Keratinocyte (primary cell): ENCODE measurements at regions not wholly inside any gene's neighbourhood (a gene's known extent, or its start where the extent isn't known, plus 50 kb on each side); places are given as distances from the start of the nearest gene placed in this dataset.

Source experiments
- DNase-seq: peaks from one replicate; pipeline ENCODE4 v3.0.0-alpha.2; 2011; ENCODE audit warnings: low read depth, missing footprints, low spot score
- FAIRE-seq: peaks from 2 replicates; lab custom pipeline; 2011; peaks lifted over from hg19 to GRCh38; lab: Jason Lieb, UNC
- H2AFZ ChIP-seq: 2 replicates; pipeline ENCODE4 v1.6.0; 2012; ENCODE audit warnings: low read length, control low read depth, inconsistent platforms; ENCODE audit not compliant: control insufficient read depth
- H3K27ac ChIP-seq: 2 replicates; pipeline ENCODE4 v1.5.1; 2011; ENCODE audit warnings: low read length; ENCODE audit not compliant: control insufficient read depth, insufficient read depth
- H3K27me3 ChIP-seq: 3 replicates; pipeline ENCODE4 v1.6.0; 2011; ENCODE audit warnings: low read length; ENCODE audit not compliant: control insufficient read depth, insufficient read depth; ENCODE audit errors: extremely low read depth
- H3K36me3 ChIP-seq, 2 experiments: 2 replicates in 1 of 2; 3 replicates in 1 of 2; pipeline ENCODE4 v1.5.1; 2011; ENCODE audit warnings: low read length in 2 of 2, mild to moderate bottlenecking in 1 of 2; ENCODE audit not compliant: control insufficient read depth in 2 of 2, insufficient read depth in 2 of 2; ENCODE audit errors: extremely low read depth in 1 of 2
- H3K4me1 ChIP-seq: 3 replicates; pipeline ENCODE4 v1.5.1; 2011; ENCODE audit warnings: low read length; ENCODE audit not compliant: control insufficient read depth, insufficient read depth; ENCODE audit errors: extremely low read depth
- H3K4me2 ChIP-seq: 3 replicates; pipeline ENCODE4 v1.6.0; 2011; ENCODE audit warnings: low read depth, low read length; ENCODE audit not compliant: control insufficient read depth, insufficient read depth; ENCODE audit errors: extremely low read depth
- H3K4me3 ChIP-seq, 3 experiments: fragments of 200-600 bp in 1 of 3; sonication (generic) in 1 of 3; 2 replicates in 2 of 3; 3 replicates in 1 of 3; pipeline ENCODE4 v1.5.1; 2011 to 2016; ENCODE audit warnings: low read length in 3 of 3, mild to moderate bottlenecking in 3 of 3, control low read depth in 2 of 3, inconsistent platforms in 1 of 3, low read depth in 1 of 3, mixed read lengths in 1 of 3, mixed run types in 1 of 3, moderate library complexity in 1 of 3; ENCODE audit not compliant: control insufficient read depth in 2 of 3, insufficient read depth in 2 of 3; ENCODE audit errors: extremely low read depth in 1 of 3
- H3K79me2 ChIP-seq: 2 replicates; pipeline ENCODE4 v1.6.0; 2012; ENCODE audit warnings: low read length; ENCODE audit not compliant: control insufficient read depth, insufficient read depth
- H3K9ac ChIP-seq: 3 replicates; pipeline ENCODE4 v1.6.0; 2011; ENCODE audit warnings: low read length; ENCODE audit not compliant: control insufficient read depth, insufficient read depth; ENCODE audit errors: extremely low read depth
- H3K9me1 ChIP-seq: 3 replicates; pipeline ENCODE4 v1.6.0; 2011; ENCODE audit warnings: low read length; ENCODE audit not compliant: control insufficient read depth, insufficient read depth; ENCODE audit errors: extremely low read depth
- H3K9me3 ChIP-seq: 2 replicates; pipeline ENCODE4 v1.5.1; 2012; ENCODE audit warnings: low read depth, low read length; ENCODE audit not compliant: control insufficient read depth
- H4K20me1 ChIP-seq: 3 replicates; pipeline ENCODE4 v1.6.0; 2011; ENCODE audit warnings: low read length; ENCODE audit not compliant: control insufficient read depth, insufficient read depth; ENCODE audit errors: extremely low read depth
- EZH2 ChIP-seq: IDR thresholded peaks from one replicate; pipeline ENCODE4 v1.6.1; 2012; ENCODE audit warnings: inconsistent platforms, mild to moderate bottlenecking, low read length, moderate library complexity
- dilution Hi-C: fragments of 300-500 bp; cut with MboI; formaldehyde crosslinking; loops from one replicate; pipeline ENCODE4 v1.7.0; 2020; ENCODE audit warnings: low sequenced_read_pairs; ENCODE audit not compliant: extremely low pct_ligation_motif_present
- TF ChIP-seq, protein P1 (sequence below), 3 experiments: IDR thresholded peaks in 1 of 3; conservative IDR thresholded peaks in 1 of 3; optimal IDR thresholded peaks in 1 of 3; 2 replicates in 2 of 3; 3 replicates in 1 of 3; pipeline versions ENCODE3 to v1.5.1; 2011; ENCODE audit warnings: low read length in 3 of 3, mild to moderate bottlenecking in 3 of 3, moderate library complexity in 2 of 3, control low read depth in 1 of 3, inconsistent platforms in 1 of 3; ENCODE audit not compliant: insufficient read depth in 2 of 3; ENCODE audit errors: extremely low read depth in 1 of 3

DNA sequence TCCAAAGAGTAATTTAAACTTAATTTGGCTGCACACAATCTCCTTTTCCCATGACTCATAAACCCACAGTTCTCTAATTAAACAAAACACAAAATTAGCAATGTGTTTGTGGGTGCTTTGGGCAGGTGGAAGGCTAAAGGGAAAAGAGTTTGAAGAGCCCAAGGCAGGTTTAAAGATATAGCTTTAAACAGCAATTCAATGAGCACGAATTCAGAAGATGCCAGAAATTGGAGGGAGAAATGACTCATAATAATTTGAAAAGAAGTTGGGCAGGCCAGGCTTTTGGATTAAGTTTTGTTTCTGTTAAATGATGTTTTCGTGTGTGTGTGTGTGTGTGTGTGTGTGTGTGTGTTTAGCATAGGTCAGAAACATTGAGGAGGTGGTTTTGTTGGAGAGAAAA lies 594.8 kb upstream of the ZEB2 start:
- H3K4me1 ChIP-seq: peaks cover 12% of the 10 kb centered on the region
- dilution Hi-C loops: no loop called here
- H3K9ac ChIP-seq: no peak overlapping the region
- H3K4me2 ChIP-seq: no peak overlapping the region
- no peaks in the 10 kb centered on the region for H3K36me3 ChIP-seq
- H4K20me1 ChIP-seq: no peaks in the 10 kb centered on the region
- H3K27me3 ChIP-seq: no peaks in the 10 kb centered on the region
- no peaks in the 10 kb centered on the region for H3K9me3 ChIP-seq
- FAIRE-seq (no peak), DNase-seq (no peak)
- no peak for TF ChIP-seq EZH2
- TF ChIP-seq, protein P1, sequence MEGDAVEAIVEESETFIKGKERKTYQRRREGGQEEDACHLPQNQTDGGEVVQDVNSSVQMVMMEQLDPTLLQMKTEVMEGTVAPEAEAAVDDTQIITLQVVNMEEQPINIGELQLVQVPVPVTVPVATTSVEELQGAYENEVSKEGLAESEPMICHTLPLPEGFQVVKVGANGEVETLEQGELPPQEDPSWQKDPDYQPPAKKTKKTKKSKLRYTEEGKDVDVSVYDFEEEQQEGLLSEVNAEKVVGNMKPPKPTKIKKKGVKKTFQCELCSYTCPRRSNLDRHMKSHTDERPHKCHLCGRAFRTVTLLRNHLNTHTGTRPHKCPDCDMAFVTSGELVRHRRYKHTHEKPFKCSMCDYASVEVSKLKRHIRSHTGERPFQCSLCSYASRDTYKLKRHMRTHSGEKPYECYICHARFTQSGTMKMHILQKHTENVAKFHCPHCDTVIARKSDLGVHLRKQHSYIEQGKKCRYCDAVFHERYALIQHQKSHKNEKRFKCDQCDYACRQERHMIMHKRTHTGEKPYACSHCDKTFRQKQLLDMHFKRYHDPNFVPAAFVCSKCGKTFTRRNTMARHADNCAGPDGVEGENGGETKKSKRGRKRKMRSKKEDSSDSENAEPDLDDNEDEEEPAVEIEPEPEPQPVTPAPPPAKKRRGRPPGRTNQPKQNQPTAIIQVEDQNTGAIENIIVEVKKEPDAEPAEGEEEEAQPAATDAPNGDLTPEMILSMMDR (optimal IDR thresholded peaks at IDR 0.05 in 1 of 3, IDR thresholded peaks at IDR 0.05 in 1 of 3, conservative IDR thresholded peaks at IDR 0.05 in 1 of 3; ENCODE audit: extremely low read depth in 1 of 3, insufficient read depth in 2 of 3, low read length in 3 of 3): no peak
- no peak overlapping the region for H3K27ac ChIP-seq
- no peak overlapping the region for H2AFZ ChIP-seq
- H3K9me1 ChIP-seq: no peaks in the 10 kb centered on the region
- no peak overlapping the region for H3K4me3 ChIP-seq
- no peaks in the 10 kb centered on the region for H3K79me2 ChIP-seq

DNA sequence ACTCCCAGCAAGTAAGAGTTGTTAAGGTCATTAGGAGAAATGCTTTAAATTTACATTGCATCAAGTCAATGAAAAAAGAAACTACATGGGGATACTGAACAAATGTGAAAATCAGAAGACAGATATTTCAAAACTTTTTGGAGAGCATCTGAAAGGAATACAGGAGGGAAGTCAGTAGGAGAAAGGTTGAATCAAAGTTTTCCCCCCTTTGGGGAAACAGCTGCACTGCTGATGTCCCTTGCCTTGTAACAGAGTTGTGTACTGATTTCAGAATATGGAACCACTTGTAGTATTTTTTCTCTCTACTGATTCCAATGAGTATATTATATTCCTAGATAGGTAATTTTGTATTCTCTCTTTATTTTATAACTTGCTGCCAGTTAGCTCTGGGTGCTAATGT lies 592.5 kb upstream of the ZEB2 start:
- Histone ChIP-seq H3K9me3 (no peaks in the 10 kb centered on the region), H3K36me3 (no peaks in the 10 kb centered on the region), H3K9ac (no peak overlapping the region), H3K4me1 (peaks cover 12% of the 10 kb centered on the region), H3K79me2 (no peaks in the 10 kb centered on the region), H3K27me3 (no peaks in the 10 kb centered on the region), H3K9me1 (no peaks in the 10 kb centered on the region), H3K27ac (no peak overlapping the region), H2AFZ (no peak overlapping the region), H3K4me3 (no peak overlapping the region), H4K20me1 (no peaks in the 10 kb centered on the region), H3K4me2 (no peak overlapping the region)
- no peak for FAIRE-seq
- dilution Hi-C loops: no loop called here
- no peak for TF ChIP-seq EZH2
- TF ChIP-seq, protein P1 (optimal IDR thresholded peaks at IDR 0.05 in 1 of 3, IDR thresholded peaks at IDR 0.05 in 1 of 3, conservative IDR thresholded peaks at IDR 0.05 in 1 of 3; ENCODE audit: extremely low read depth in 1 of 3, insufficient read depth in 2 of 3, low read length in 3 of 3): no peak
- no peak for DNase-seq
